Activated naive CD4-positive, alpha-beta T cell treated with anti-CD3 and anti-CD28 coated beads, Interleukin-2, amount 50 U/mL, for 24 hours (primary cell): ENCODE measurements at regions not wholly inside any gene's neighbourhood (a gene's known extent, or its start where the extent isn't known, plus 50 kb on each side); places are given as distances from the start of the nearest gene placed in this dataset.

ENCODE experiments used
- H3K27ac Mint-ChIP-seq: one replicate; pipeline ENCODE4 v1.8.0; 2021; ENCODE audit warnings: mild to moderate bottlenecking, mixed read lengths
- H3K27me3 Mint-ChIP-seq: one replicate; pipeline ENCODE4 v1.8.0; 2021; ENCODE audit warnings: mixed read lengths
- H3K36me3 Mint-ChIP-seq: one replicate; pipeline ENCODE4 v1.8.0; 2021; ENCODE audit warnings: mixed read lengths
- H3K4me1 Mint-ChIP-seq: one replicate; pipeline ENCODE4 v1.8.0; 2021; ENCODE audit warnings: mixed read lengths
- H3K4me3 Mint-ChIP-seq: one replicate; pipeline ENCODE4 v1.8.0; 2021; ENCODE audit warnings: mild to moderate bottlenecking, mixed read lengths
- H3K9me3 Mint-ChIP-seq: one replicate; pipeline ENCODE4 v1.8.0; 2021; ENCODE audit warnings: mixed read lengths

DNA sequence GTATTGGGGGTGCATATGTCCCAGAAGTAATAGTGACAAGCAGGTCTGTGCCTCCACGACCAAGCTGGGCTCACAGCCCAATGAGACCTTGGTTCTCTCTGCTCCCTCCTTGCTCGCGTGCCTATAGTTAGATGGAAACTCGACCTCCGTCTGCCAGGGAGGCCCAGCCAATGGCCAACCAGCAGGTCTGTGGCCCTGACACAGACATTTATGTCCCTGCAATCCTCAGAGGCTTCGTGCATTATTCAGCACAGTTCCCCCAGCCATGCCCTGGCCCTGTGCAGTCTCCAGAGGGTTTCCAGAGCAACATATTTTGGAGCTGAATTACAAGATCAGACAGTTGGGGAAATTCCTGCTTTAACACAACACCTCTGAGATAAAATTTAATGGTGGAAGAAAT, 105.1 kb downstream of the UQCRFS1 start:
- Mint-ChIP-seq H3K36me3 (no peaks in the 10 kb centered on the region), H3K4me3 (no peak overlapping the region), H3K4me1 (no peaks in the 10 kb centered on the region), H3K27me3 (peaks cover 6% of the 10 kb centered on the region), H3K27ac (no peak overlapping the region), H3K9me3 (no peaks in the 10 kb centered on the region)

DNA sequence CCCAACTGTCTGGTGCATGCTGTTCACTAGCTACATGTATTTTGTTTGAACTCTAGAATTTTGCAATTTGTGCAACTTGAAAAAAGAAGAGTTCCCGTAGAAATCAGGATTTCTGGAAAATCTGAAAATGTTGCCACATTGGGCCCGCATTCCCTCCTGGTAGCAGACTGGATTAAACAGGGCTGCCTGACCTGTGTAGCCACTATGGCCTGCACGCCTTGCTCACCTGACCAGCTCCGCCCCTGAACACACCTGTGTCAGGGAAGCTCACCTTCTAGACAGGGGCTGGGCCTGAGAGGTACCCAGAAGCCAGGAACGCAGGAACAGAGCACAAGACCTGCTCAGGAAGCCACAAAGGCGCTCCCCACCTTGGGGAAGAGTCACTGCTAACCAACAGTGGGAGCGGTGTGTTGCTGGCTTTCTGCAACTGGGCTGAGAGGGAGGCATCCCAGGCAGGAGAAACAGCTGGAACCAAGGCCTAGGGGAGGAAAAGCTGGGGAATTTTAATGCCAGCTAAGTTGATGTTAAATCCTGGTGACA, 106.5 kb downstream of the UQCRFS1 start:
- Mint-ChIP-seq H3K27ac (no peak overlapping the region), H3K9me3 (no peaks in the 10 kb centered on the region), H3K4me3 (no peak overlapping the region), H3K36me3 (no peaks in the 10 kb centered on the region), H3K27me3 (peaks cover 9% of the 10 kb centered on the region), H3K4me1 (no peaks in the 10 kb centered on the region)

DNA sequence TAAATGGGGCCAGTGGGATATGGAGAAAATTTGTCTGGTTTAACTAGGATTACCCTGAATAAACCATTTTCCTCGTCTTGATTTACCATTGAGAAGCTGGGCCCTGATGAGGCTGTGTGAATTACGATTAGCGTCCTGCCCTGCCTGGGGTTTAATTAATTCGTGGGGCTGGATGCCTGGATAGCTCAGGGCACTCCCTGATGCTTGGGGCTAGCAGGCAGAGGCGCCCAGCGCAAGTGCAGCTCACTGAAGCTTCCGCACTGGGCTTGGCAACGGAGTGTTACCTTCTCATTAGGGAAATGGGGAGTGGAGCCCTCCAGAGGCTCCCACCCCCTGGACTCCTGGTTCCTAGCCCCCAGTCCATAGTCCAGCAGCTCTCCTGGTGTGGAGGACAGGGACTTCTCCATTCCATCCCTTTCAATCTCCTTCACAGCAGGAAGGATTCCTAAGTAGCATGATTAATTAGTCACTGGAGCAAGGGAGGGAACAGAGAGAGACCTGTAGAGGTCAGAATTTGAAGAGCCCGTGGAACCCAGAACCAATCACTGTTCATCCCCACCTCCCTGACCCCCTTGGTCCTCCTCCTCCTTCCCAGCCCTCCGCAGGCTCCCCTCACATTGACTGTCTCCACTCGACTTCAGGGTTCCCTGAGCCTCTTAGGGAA, 107.2 kb downstream of the UQCRFS1 start:
- H3K9me3 Mint-ChIP-seq: peaks cover under 1% of the 10 kb centered on the region
- H3K27me3 Mint-ChIP-seq: peaks cover 8% of the 10 kb centered on the region
- H3K4me3 Mint-ChIP-seq: no peak overlapping the region
- H3K36me3 Mint-ChIP-seq: no peaks in the 10 kb centered on the region
- H3K27ac Mint-ChIP-seq: no peak overlapping the region
- no peaks in the 10 kb centered on the region for H3K4me1 Mint-ChIP-seq

DNA sequence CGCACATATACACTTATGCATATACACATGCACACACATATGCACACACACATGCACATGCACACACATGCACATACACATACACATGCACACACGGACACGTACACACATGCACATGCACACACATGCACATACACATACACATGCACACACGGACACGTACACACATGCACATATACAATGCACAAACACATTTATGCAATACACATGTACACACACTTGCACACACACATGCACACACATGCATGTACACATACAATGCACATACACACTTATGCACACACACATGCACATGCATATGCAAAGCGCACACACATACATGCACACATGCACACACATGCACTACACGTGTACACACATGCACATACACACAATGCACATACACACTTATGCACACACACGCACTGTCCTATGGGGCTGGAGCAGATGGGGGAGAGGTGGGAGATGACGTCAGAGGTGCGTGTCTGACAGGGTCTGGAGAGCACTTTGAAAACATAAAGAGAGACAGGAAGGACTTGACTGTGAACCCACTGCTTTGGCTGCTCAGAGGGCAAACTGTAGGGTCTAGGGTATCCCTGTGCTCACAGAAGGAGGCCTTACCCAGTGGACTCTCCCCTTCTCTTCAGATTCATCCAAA, 108.2 kb downstream of the UQCRFS1 start:
- Mint-ChIP-seq H3K4me1 (no peaks in the 10 kb centered on the region), H3K27me3 (peaks cover 8% of the 10 kb centered on the region), H3K36me3 (no peaks in the 10 kb centered on the region), H3K4me3 (no peak overlapping the region), H3K9me3 (peaks cover 5% of the 10 kb centered on the region), H3K27ac (no peak overlapping the region)

DNA sequence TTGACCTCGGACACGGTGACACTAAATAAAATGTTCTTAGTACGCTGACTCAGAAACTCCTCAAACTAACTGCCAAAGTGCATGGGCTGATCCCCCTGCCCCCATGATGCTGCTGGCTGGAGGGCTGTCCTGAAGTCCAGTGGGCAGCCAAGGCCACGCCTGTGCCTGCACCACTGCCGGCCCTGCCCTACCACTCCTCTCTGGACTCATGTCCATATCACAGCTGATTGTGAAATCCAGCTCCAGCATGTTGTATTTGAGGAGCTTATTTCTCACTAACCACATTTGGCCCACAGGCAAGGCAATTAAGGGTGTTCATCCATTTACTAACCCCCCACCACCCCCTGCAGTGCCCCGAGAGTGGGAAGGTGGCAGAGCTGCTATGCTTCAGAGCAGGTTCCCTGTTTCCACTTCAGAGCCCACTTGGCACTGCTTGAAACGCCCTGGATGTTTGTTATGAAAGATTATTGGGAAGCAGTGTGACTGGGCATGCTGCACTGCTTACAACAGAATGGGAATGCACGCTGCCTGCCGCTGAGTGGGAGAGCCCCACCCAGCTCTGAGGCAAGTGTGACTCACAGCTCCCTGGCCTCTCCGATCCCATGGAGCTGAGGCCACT, 114.0 kb downstream of the UQCRFS1 start:
- Mint-ChIP-seq H3K4me3 (no peak overlapping the region), H3K27me3 (peaks cover 4% of the 10 kb centered on the region), H3K36me3 (no peaks in the 10 kb centered on the region), H3K9me3 (peaks cover 5% of the 10 kb centered on the region), H3K27ac (no peak overlapping the region), H3K4me1 (no peaks in the 10 kb centered on the region)

DNA sequence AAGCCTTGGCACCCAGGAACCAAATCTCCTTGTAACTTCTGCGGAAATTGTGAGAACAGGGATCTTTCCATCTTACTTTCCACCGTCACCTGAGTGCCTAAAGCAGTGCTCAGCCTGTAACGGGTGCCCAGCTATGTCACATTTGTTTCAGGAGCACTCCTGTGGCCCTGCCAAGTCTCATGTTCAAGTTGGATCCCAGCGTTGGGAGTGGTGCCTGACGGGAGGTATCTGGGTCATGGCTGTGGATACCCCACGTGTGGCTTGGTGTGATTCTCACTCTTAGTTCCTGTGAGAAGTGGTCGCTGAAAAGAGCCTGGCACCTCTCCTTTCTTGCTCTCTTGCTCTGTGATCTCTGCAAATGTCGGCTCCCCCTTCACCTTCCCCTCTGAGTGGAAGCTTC, 114.9 kb downstream of the UQCRFS1 start:
- H3K4me3 Mint-ChIP-seq: no peak overlapping the region
- no peak overlapping the region for H3K27ac Mint-ChIP-seq
- H3K36me3 Mint-ChIP-seq: no peaks in the 10 kb centered on the region
- H3K9me3 Mint-ChIP-seq: peaks cover 5% of the 10 kb centered on the region
- H3K27me3 Mint-ChIP-seq: peaks cover 4% of the 10 kb centered on the region
- H3K4me1 Mint-ChIP-seq: no peaks in the 10 kb centered on the region

DNA sequence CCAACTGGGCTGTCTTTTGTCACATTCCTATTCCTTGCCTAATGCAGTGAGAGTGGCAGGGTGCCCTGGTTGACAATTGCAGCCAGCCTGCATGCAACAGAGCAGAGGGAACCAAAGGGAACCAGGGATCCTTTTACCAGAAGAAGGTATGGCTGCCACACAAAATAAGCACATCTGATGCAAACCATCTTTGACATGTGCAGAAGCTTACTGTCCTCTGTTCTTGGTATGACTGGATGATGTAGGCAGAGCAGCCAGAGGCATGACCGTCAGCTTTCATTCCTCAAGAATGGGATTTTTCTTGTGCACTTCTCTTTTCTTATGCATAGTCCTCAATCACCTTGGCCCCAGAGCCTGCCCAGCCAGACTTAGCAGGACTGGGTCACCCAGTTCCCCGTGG, 116.1 kb downstream of the UQCRFS1 start:
- no peaks in the 10 kb centered on the region for H3K4me1 Mint-ChIP-seq
- no peaks in the 10 kb centered on the region for H3K36me3 Mint-ChIP-seq
- H3K27me3 Mint-ChIP-seq: peaks cover 1% of the 10 kb centered on the region
- H3K9me3 Mint-ChIP-seq: peaks cover 5% of the 10 kb centered on the region
- H3K4me3 Mint-ChIP-seq: no peak overlapping the region
- H3K27ac Mint-ChIP-seq: no peak overlapping the region

DNA sequence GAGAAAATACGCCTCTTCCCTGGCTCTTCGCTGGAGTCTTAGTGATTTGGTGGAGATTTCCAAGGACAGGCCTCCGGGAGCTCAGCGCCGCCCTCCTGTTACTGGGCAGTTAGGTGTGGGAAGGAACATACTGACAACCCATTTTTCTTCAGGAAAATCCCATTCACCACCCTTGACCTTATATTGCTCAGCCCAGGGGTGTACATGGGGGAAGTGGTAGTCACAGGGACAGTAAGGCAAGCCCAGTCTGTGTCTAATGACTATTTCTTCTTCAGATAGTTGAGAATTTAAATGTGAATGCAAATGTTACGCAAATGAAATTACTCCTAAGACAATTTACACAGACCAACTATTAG, 119.4 kb downstream of the UQCRFS1 start:
- Mint-ChIP-seq H3K27ac (no peak overlapping the region), H3K9me3 (no peaks in the 10 kb centered on the region), H3K4me1 (no peaks in the 10 kb centered on the region), H3K27me3 (peaks cover 2% of the 10 kb centered on the region), H3K4me3 (no peak overlapping the region), H3K36me3 (no peaks in the 10 kb centered on the region)

DNA sequence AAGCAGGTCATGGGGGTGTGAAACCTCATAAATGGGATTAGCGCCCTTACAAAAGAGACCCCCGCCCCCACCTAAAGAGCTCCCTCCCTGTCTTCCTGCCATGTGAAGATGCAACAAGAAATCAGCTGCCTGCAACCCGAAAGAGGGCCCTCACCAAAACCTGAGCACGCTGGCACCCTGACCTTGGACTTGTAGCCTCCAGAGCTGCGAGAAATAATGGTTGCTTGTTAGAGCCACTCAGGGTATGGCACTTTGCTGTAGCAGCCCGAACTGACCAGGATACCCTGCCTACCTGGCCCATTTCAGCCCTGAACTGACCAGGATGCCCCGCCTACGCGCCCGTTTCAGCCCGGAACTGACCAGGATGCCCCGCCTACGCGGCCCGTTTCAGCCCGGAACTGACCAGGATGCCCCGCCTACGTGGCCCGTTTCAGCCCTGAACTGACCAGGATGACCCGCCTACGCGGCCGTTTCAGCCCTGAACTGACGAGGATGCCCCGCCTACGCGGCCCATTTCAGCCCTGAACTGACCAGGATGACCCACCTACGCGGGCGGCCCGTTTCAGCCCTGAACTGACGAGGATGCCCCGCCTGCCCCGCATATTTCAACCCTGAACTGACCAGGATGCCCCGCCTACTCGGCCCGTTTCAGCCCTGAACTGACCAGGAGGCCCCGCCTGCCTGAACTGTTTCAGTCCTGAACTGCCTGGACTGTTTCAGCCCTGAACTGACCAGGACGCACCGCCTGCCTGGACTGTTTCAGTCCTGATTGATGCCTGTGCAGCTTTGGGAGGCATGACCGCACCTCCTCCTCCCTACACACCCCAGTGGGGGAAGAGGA, 120.0 kb downstream of the UQCRFS1 start:
- no peak overlapping the region for H3K4me3 Mint-ChIP-seq
- H3K36me3 Mint-ChIP-seq: no peaks in the 10 kb centered on the region
- no peaks in the 10 kb centered on the region for H3K4me1 Mint-ChIP-seq
- peaks cover 2% of the 10 kb centered on the region for H3K27me3 Mint-ChIP-seq
- no peak overlapping the region for H3K27ac Mint-ChIP-seq
- H3K9me3 Mint-ChIP-seq: no peaks in the 10 kb centered on the region

DNA sequence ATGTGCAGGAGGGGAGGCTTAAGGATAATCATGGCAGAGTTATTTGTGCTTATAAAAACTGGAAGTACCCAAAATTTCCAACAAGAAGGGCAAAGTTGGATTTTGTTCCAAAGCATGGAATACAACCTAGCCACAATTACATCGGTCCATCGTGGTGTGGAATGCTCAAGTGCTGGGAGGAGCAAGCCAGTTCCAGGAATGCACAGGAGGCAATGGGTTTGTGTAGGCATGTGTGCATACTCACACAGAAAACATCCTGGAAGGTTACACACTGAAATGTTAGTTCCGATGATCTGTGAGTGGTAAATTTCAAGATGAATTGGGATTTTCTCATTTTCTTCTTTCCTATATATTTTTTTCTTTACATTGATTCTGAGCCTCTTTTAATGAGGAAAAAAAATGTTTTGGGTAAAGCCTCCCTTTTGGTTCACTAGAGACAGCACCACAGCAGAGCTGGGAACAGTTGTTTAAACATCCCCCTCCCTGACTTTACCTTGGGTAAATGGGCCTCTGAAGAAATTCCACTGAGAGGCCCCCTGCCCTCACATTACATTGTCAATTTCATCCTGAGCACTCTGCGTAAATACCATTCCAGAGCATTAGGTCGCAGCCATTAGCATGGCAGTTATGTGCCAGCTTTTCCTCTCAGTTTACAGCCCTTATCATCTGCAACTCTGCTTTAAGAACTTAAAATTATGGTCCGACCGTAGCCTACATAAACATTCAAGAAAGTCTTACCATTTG, 122.0 kb downstream of the UQCRFS1 start:
- no peaks in the 10 kb centered on the region for H3K36me3 Mint-ChIP-seq
- H3K27ac Mint-ChIP-seq: no peak overlapping the region
- no peaks in the 10 kb centered on the region for H3K9me3 Mint-ChIP-seq
- H3K4me1 Mint-ChIP-seq: no peaks in the 10 kb centered on the region
- no peak overlapping the region for H3K4me3 Mint-ChIP-seq
- peaks cover 2% of the 10 kb centered on the region for H3K27me3 Mint-ChIP-seq

DNA sequence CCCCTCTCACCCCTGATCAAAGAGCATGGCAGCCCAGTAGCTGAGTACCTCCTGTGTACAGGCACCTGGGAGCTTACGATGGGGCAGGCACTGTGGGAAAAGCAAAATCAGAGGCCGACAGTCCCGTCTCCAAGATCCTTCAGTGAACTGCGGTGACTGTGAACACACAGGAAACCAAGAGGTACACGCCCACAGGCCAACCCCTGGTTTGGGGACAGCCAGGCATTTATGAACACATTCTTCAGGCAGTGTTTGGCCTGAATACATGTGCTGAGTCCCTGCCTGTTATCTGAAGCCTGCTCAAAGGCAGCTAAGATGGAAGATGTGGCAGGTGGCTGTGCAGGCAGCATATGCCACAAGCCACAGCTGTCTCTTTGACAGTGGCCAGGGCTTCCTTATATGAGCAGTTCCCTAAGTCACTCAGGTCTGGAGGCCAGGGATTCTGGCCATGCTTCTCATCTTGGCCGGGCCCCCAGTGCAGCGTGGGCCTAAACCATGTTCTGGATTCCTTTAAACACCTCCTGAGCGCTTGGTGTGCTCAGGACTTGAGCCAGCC, 123.6 kb downstream of the UQCRFS1 start:
- H3K4me1 Mint-ChIP-seq: no peaks in the 10 kb centered on the region
- no peaks in the 10 kb centered on the region for H3K36me3 Mint-ChIP-seq
- no peak overlapping the region for H3K27ac Mint-ChIP-seq
- H3K4me3 Mint-ChIP-seq: no peak overlapping the region
- peaks cover 4% of the 10 kb centered on the region for H3K27me3 Mint-ChIP-seq
- H3K9me3 Mint-ChIP-seq: no peaks in the 10 kb centered on the region

DNA sequence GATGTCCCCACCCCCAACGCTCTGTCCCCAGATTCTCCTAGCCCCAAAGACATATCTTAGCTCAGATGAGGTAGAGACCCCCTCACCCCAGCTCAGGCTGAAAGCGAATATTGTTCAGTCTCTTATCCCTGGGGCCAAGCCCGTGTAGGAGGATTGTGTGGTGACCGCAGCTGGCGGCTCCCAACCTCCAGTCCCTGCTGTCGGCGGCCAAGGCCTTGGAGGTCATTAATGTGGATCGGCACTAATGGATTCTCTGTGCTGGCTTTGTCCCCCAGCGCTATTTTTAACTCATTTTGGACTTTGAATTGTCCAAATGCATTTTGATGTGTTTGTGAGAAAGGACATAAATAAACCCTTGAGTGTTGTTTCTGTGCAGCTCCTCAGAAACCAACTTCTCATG, 124.2 kb downstream of the UQCRFS1 start:
- Mint-ChIP-seq H3K9me3 (no peaks in the 10 kb centered on the region), H3K27me3 (peaks cover 4% of the 10 kb centered on the region), H3K27ac (no peak overlapping the region), H3K4me1 (no peaks in the 10 kb centered on the region), H3K36me3 (no peaks in the 10 kb centered on the region), H3K4me3 (no peak overlapping the region)

DNA sequence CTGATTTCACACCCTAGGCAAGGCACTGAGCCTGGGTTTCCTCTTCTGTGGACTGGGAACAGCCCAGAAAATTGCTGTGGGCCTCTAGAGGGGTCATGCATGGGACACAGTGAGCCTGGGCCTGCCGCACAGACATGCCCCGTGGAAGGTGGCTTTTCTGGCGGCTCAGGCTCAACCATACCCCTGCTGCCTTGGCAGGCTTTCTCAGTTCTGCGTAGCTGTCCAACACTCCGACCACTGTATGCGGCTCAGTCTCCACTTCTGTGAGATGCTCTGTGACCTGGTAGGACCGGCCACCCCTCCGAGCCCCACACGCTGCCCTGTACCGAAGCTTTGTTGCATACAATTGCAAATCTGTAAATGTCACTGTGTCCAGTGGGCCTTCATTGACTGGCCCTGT, 126.3 kb downstream of the UQCRFS1 start:
- H3K9me3 Mint-ChIP-seq: no peaks in the 10 kb centered on the region
- H3K36me3 Mint-ChIP-seq: no peaks in the 10 kb centered on the region
- H3K27ac Mint-ChIP-seq: no peak overlapping the region
- no peaks in the 10 kb centered on the region for H3K4me1 Mint-ChIP-seq
- no peak overlapping the region for H3K4me3 Mint-ChIP-seq
- H3K27me3 Mint-ChIP-seq: peaks cover 5% of the 10 kb centered on the region

DNA sequence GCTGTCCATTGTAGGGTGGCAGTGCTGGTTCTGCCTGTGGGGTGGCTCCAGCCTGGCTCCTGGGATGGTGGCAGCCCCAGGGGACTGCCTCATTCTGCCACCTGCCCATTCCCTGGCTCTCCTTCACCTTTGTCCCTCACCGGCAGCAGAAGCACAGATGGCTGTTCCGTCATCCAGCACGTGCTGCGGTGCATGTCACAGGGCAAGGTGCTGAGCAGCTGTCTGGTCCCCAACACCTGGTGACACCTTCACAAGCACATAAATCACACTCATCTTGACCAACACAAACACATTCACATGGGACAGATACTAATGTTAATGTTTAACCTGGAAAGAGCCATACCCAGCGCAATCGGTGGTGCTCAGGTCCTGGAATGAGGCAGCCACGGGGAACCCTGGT, 126.8 kb downstream of the UQCRFS1 start:
- Mint-ChIP-seq H3K27me3 (peaks cover 5% of the 10 kb centered on the region), H3K36me3 (no peaks in the 10 kb centered on the region), H3K4me3 (no peak overlapping the region), H3K9me3 (no peaks in the 10 kb centered on the region), H3K4me1 (no peaks in the 10 kb centered on the region), H3K27ac (no peak overlapping the region)

DNA sequence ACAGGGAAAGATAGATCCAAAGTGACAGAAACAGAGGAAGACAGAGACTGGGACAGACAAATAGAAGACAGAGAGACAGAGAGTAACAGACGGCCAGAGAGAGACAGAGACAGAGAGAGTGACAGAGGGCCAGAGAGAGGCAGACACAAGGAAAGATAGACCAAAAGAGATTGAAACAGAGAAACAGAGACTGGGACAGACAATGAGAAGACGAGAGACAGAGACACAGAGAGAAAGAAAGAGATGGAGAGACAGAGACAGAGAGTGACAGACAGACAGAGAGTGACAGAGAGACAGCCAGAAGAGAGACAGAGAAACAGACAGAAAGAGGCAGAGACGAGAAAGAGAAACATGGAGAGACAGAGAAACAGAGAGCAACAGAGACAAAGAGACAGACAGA, 127.3 kb downstream of the UQCRFS1 start:
- Mint-ChIP-seq H3K36me3 (no peaks in the 10 kb centered on the region), H3K27ac (no peak overlapping the region), H3K9me3 (no peaks in the 10 kb centered on the region), H3K4me1 (no peaks in the 10 kb centered on the region), H3K27me3 (peaks cover 5% of the 10 kb centered on the region), H3K4me3 (no peak overlapping the region)
